Cardiac muscle cell (in vitro differentiated cells and primary cell): ENCODE measurements at regions not wholly inside any gene's neighbourhood (a gene's known extent, or its start where the extent isn't known, plus 50 kb on each side); places are given as distances from the start of the nearest gene placed in this dataset.

Experiments
- DNase-seq, 2 donors: peaks; one replicate each; pipeline versions ENCODE4 v3.0.0 to v3.0.0-alpha.2; 2010 to 2017; ENCODE audit warnings: low read depth in 1 of 2, low spot score in 1 of 2
- H3K27ac ChIP-seq: fragments of 200-600 bp; sonication (generic); 2 replicates; pipeline ENCODE4 v1.5.1; 2016
- H3K27me3 ChIP-seq: fragments of 200-600 bp; sonication (generic); 2 replicates; pipeline ENCODE4 v1.6.0; 2016; ENCODE audit warnings: control low read depth
- H3K36me3 ChIP-seq: fragments of 200-600 bp; sonication (generic); 2 replicates; pipeline ENCODE4 v1.5.1; 2016; ENCODE audit warnings: control low read depth
- H3K4me1 ChIP-seq: fragments of 200-600 bp; sonication (generic); 2 replicates; pipeline ENCODE4 v1.8.1; 2017; ENCODE audit warnings: low read depth, mild to moderate bottlenecking, mixed run types
- H3K4me3 ChIP-seq: fragments of 200-600 bp; sonication (generic); 2 replicates; pipeline ENCODE4 v1.5.1; 2016; ENCODE audit warnings: mild to moderate bottlenecking
- H3K9me3 ChIP-seq: fragments of 200-600 bp; sonication (generic); 2 replicates; pipeline ENCODE4 v1.5.1; 2017; ENCODE audit warnings: low read depth, mild to moderate bottlenecking, control low read depth
- TF ChIP-seq, protein P1 (sequence below): IDR thresholded peaks from 2 replicates; pipeline ENCODE4 v1.5.1; 2012; ENCODE audit warnings: low read depth, mild to moderate bottlenecking, low read length

DNA sequence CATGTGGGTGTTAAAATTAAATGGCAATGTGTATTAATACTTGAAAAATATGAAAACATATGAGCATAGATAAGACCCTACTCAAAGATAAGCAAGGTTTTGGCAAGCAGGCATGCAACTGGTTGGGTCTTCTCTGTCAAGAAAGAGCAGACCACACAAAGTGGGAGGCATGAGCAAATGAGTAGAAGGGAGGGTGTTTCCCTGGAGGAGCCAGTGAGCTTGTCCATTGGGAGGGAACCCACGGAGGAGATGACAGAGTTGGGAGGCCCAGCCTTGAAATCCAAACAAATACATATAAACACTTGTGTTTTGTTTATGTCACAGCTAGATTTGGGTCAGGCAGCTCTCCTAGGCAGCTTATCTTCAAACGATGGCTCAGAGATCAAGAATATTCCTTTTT lies 134.5 kb upstream of the CXCL12 start:
- H3K27ac ChIP-seq: no peak overlapping the region
- peaks cover 17% of the 10 kb centered on the region for H3K4me1 ChIP-seq
- H3K9me3 ChIP-seq: no peaks in the 10 kb centered on the region
- DNase-seq: no peak
- H3K36me3 ChIP-seq: no peaks in the 10 kb centered on the region
- no peaks in the 10 kb centered on the region for H3K27me3 ChIP-seq
- no peak overlapping the region for H3K4me3 ChIP-seq
- TF ChIP-seq, protein P1, sequence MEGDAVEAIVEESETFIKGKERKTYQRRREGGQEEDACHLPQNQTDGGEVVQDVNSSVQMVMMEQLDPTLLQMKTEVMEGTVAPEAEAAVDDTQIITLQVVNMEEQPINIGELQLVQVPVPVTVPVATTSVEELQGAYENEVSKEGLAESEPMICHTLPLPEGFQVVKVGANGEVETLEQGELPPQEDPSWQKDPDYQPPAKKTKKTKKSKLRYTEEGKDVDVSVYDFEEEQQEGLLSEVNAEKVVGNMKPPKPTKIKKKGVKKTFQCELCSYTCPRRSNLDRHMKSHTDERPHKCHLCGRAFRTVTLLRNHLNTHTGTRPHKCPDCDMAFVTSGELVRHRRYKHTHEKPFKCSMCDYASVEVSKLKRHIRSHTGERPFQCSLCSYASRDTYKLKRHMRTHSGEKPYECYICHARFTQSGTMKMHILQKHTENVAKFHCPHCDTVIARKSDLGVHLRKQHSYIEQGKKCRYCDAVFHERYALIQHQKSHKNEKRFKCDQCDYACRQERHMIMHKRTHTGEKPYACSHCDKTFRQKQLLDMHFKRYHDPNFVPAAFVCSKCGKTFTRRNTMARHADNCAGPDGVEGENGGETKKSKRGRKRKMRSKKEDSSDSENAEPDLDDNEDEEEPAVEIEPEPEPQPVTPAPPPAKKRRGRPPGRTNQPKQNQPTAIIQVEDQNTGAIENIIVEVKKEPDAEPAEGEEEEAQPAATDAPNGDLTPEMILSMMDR: no peak

DNA sequence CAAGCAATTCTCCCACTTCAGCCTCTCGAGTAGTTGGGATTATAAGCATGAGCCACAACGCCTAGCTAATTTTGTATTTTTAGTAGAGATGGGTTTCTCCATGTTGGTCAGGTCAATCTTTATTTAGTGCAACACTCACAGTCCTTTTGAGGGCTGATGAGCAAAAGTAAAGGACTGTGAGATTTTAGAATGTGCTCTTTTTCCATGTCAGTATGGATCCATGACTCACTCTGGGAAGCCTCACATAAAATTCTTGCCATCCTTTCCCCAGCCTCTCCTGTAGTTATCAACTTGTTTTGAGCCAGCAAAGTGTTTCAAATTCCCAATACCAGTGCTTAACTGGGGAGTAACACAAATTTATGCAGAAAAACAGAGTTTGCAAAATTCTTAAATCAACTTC lies 135.8 kb upstream of the CXCL12 start:
- Histone ChIP-seq H3K9me3 (no peaks in the 10 kb centered on the region), H3K36me3 (no peaks in the 10 kb centered on the region), H3K27ac (no peak overlapping the region), H3K4me3 (no peak overlapping the region), H3K27me3 (no peaks in the 10 kb centered on the region), H3K4me1 (peaks cover 15% of the 10 kb centered on the region)
- TF ChIP-seq, protein P1: no peak
- no peak for DNase-seq

DNA sequence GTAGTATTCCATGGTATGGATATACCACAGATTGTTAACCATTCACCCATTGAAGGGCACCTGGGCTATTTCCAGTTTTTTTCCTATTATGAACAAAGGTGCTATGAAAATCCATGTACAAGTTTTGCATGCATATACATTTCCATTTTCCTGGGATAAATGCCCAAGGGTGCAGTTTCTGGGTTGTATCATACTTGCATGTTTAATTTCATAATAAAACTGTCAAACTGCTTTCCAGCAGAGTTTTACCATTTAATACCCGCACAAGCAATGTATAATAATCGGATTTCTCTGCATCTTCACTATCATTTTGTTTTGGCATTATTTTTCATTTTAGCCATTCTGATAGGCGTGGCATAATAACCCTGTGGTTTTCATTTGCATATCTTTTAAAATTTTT lies 154.3 kb upstream of the CXCL12 start:
- no peaks in the 10 kb centered on the region for H3K27me3 ChIP-seq
- H3K27ac ChIP-seq: no peak overlapping the region
- H3K4me3 ChIP-seq: no peak overlapping the region
- H3K4me1 ChIP-seq: no peaks in the 10 kb centered on the region
- TF ChIP-seq, protein P1: no peak
- no peaks in the 10 kb centered on the region for H3K9me3 ChIP-seq
- no peak for DNase-seq
- no peaks in the 10 kb centered on the region for H3K36me3 ChIP-seq

DNA sequence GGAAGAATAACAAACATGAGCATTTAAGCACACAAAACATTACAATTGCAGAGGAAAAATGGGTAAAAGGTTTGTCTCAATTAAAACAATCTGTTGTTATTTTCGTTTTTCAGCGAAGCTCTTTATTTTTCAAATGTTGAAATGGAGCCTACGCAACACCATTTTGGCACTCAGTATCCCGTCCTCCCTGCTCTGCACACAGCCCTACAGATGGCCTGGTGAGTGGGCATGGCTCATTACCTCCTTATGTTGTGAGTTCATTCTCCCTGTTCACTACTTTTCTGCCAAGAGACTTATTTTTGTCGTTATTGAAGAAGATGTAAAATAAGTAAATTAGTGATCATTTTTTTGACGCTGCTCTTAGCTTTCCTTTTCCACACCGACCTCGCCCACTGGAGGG lies 167.8 kb upstream of the CXCL12 start:
- H3K4me1 ChIP-seq: no peaks in the 10 kb centered on the region
- no peaks in the 10 kb centered on the region for H3K9me3 ChIP-seq
- no peaks in the 10 kb centered on the region for H3K27me3 ChIP-seq
- no peak overlapping the region for H3K27ac ChIP-seq
- TF ChIP-seq, protein P1: no peak
- H3K4me3 ChIP-seq: no peak overlapping the region
- H3K36me3 ChIP-seq: no peaks in the 10 kb centered on the region
- no peak for DNase-seq

DNA sequence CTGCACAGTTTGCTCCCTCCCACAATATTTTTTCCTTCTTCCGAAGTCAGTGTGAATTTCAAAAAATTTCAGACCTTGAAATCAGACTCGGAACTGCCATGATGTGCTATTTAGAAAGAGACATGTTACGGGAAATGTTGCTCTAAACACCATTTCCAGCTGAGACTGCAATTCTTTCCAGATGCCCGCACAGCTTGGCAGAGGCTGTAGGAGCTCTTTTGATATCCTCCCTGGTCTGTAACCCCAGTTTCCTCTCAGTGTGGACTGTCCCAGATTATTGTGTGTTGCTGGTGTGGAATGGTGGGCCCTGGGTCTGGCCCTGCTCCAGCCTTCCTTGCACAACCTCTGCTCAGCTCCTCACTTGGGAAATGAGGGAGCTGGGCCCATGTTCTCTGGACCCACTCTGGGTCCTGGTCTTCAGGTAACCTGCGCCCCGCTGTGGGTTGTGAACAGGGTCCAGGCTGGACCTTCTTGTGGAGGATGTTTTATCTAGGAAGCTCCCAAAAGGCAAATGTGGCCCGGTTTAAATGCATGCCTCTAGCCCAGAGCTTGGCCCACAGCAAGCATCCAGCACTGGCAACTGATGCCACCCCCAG lies 172.8 kb upstream of the CXCL12 start:
- H3K4me3 ChIP-seq: no peak overlapping the region
- no peaks in the 10 kb centered on the region for H3K9me3 ChIP-seq
- no peaks in the 10 kb centered on the region for H3K27me3 ChIP-seq
- H3K4me1 ChIP-seq: no peaks in the 10 kb centered on the region
- H3K36me3 ChIP-seq: no peaks in the 10 kb centered on the region
- TF ChIP-seq, protein P1: no peak
- DNase-seq: peak in 1 of 2 donors; percentile 15
- H3K27ac ChIP-seq: no peak overlapping the region

DNA sequence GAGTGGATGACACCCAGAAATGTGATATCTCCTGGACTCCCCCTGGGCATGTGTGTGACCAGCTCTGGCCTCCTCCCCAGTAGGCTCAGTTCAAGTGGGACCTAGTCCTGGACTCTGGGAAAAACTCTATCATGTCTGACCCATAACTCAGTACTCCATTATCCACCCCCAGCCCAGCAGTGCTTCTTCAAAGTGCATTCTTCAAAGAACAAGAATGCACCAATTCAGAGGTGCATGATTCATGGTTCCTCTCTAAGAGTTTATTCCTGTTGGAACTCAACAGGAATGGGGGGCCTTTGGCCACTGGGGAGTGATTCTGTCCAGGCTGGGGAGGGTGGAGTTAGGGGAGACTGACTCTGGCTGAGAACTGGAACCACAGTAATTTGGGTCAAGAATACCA lies 173.6 kb upstream of the CXCL12 start:
- H3K4me3 ChIP-seq: no peak overlapping the region
- H3K9me3 ChIP-seq: no peaks in the 10 kb centered on the region
- TF ChIP-seq, protein P1: no peak
- H3K27ac ChIP-seq: no peak overlapping the region
- DNase-seq: no peak
- H3K36me3 ChIP-seq: no peaks in the 10 kb centered on the region
- no peaks in the 10 kb centered on the region for H3K27me3 ChIP-seq
- no peaks in the 10 kb centered on the region for H3K4me1 ChIP-seq
